HFFc6 (cell line): ENCODE measurements at regions not wholly inside any gene's neighbourhood (a gene's known extent, or its start where the extent isn't known, plus 50 kb on each side); places are given as distances from the start of the nearest gene placed in this dataset.

Experiments used
- DNase-seq: peaks from one replicate; pipeline ENCODE4 v3.0.0-alpha.2; 2018
- H3K27ac Mint-ChIP-seq: 2 replicates; pipeline ENCODE4 v1.8.0; 2020; ENCODE audit warnings: mild to moderate bottlenecking, mixed read lengths
- H3K27me3 Mint-ChIP-seq: 2 replicates; pipeline ENCODE4 v1.8.0; 2021; ENCODE audit warnings: mild to moderate bottlenecking, moderate library complexity, mixed read lengths; ENCODE audit not compliant: insufficient read depth
- H3K36me3 Mint-ChIP-seq: 2 replicates; pipeline ENCODE4 v1.8.0; 2021; ENCODE audit warnings: low read depth, mixed read lengths
- H3K4me1 Mint-ChIP-seq: 2 replicates; pipeline ENCODE4 v1.8.0; 2020; ENCODE audit warnings: low read depth, mixed read lengths
- H3K4me3 Mint-ChIP-seq: 2 replicates; pipeline ENCODE4 v1.8.0; 2020; ENCODE audit warnings: mild to moderate bottlenecking, moderate library complexity, mixed read lengths
- H3K9me3 Mint-ChIP-seq: 2 replicates; pipeline ENCODE4 v1.8.0; 2020; ENCODE audit warnings: mild to moderate bottlenecking, mixed read lengths
- TF ChIP-seq, protein P1 (sequence below): fragments of 200-600 bp; sonication (generic); IDR thresholded peaks from 2 replicates; pipeline ENCODE4 v1.5.0; 2021; ENCODE audit warnings: antibody characterized with exemption, mild to moderate bottlenecking

DNA sequence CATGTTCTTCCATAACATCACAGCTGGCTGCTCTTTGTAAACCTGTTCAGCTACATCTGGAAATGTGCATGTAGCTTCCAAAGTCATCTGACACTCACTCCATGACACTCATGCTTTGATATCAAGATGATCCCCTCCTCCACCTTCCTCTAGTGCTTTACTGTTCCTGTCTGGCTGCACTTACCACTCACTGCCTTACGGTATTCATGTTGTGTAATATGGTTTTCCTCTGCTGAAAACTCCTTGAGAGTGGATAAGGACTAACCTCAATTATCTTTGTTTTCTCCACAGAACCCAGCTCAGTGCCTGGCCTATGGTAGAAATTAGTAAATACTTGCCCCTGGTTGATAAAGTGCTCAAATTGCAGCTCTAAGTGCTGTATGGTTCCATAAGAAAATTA, 483.9 kb downstream of the HTR7 start:
- H3K36me3 Mint-ChIP-seq, result no peaks in the 10 kb centered on the region
- TF ChIP-seq, protein P1, sequence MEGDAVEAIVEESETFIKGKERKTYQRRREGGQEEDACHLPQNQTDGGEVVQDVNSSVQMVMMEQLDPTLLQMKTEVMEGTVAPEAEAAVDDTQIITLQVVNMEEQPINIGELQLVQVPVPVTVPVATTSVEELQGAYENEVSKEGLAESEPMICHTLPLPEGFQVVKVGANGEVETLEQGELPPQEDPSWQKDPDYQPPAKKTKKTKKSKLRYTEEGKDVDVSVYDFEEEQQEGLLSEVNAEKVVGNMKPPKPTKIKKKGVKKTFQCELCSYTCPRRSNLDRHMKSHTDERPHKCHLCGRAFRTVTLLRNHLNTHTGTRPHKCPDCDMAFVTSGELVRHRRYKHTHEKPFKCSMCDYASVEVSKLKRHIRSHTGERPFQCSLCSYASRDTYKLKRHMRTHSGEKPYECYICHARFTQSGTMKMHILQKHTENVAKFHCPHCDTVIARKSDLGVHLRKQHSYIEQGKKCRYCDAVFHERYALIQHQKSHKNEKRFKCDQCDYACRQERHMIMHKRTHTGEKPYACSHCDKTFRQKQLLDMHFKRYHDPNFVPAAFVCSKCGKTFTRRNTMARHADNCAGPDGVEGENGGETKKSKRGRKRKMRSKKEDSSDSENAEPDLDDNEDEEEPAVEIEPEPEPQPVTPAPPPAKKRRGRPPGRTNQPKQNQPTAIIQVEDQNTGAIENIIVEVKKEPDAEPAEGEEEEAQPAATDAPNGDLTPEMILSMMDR, result no peak
- peaks cover 18% of the 10 kb centered on the region for H3K9me3 Mint-ChIP-seq
- no peak overlapping the region for H3K27ac Mint-ChIP-seq
- no peak for DNase-seq
- no peak overlapping the region for H3K4me3 Mint-ChIP-seq
- H3K27me3 Mint-ChIP-seq, result no peaks in the 10 kb centered on the region
- no peaks in the 10 kb centered on the region for H3K4me1 Mint-ChIP-seq

DNA sequence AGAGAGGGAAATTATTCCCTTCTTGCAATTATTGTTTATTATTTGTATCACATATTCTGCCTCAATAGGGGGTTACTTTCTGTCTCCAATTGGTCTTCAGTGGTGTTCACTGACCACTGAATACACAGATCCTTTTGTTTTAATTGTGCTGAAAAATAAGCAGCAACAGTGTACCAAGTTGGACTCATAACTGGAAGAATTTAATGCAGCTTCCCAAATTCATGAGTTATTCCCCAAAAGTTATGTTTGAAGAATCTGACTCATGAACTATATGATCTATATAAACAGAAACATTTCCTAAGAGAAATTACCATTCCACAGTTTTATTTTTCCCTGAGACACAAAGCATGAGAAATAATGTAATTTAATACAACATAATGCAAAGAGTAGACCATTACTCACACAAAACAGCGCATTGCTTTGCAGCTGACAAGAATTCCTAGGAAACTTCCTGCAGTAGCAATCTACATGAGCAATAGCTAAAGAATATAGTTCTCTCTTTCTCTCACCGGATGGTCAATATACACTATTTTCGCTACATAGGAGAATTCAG, 479.2 kb downstream of the HTR7 start:
- TF ChIP-seq, protein P1, result no peak
- Mint-ChIP-seq H3K4me1 (no peaks in the 10 kb centered on the region), H3K36me3 (no peaks in the 10 kb centered on the region), H3K27me3 (no peaks in the 10 kb centered on the region), H3K27ac (no peak overlapping the region), H3K4me3 (no peak overlapping the region), H3K9me3 (peaks cover 5% of the 10 kb centered on the region)
- no peak for DNase-seq

DNA sequence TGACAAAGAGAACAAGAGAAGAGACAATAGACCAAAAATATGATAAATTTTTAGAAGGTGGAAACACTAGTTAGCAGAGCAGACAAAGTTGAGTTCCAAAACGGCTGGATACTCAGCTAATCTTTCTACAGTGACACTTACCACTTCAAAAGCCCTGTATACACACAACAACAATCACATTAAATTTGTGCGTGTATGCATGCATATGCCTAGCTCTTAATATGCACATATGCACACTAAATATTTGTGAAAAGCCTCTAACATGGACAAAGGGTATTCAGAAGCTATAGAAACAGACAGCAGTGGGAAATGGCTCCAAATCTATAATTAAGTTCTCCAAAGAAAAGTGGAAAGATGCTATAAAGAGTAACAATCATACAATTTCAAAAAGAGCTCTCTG, 476.4 kb downstream of the HTR7 start:
- H3K36me3 Mint-ChIP-seq, result no peaks in the 10 kb centered on the region
- H3K27ac Mint-ChIP-seq, result no peak overlapping the region
- peaks cover 5% of the 10 kb centered on the region; the same call in 1 of the 2 replicates for H3K9me3 Mint-ChIP-seq
- H3K4me1 Mint-ChIP-seq, result no peaks in the 10 kb centered on the region
- no peaks in the 10 kb centered on the region for H3K27me3 Mint-ChIP-seq
- H3K4me3 Mint-ChIP-seq, result no peak overlapping the region
- TF ChIP-seq, protein P1, result no peak
- DNase-seq, result no peak

DNA sequence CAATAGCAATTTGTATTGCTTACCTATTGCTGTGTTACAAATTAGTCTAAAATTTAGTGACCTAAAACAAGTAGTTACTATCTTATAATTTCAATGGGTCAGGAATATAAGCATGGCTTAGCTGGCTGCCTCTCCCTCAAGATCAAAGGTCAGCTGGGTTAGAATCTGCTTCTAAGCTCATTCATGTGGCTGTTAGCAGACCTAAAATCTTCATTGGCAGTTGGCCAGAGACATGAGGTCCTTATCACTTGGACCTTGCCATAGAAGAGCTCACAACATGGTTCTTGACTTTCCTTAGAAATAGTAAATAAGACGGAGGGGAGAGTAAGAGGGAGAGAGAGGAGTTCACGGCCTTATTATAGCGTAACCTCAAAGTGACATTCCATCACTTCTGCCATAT, 468.0 kb downstream of the HTR7 start:
- TF ChIP-seq, protein P1, result no peak
- no peaks in the 10 kb centered on the region for H3K4me1 Mint-ChIP-seq

DNA sequence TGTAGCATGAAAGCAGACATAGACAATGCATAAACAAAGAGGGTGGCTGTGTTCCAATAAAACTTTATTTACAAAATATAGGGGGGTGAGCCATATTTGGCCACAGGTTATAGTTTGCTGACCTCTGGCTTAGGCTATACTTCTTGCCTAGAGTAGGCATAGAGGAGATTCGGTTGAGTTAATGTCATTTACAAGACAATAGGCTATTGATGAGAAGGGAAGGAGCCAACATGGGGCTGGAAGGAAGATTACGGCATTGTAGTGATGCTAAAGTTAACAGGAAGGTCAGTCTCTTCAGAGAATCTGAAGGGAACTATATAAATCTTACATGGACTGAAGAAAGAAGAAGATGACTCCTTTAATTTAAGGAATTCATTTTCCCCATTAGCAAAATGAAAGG, 463.5 kb downstream of the HTR7 start:
- TF ChIP-seq, protein P1, result no peak
- no peaks in the 10 kb centered on the region for H3K4me1 Mint-ChIP-seq
- peaks cover 2% of the 10 kb centered on the region; the same call in 1 of the 2 replicates for H3K9me3 Mint-ChIP-seq
- no peak for DNase-seq
- H3K4me3 Mint-ChIP-seq, result no peak overlapping the region
- no peaks in the 10 kb centered on the region for H3K36me3 Mint-ChIP-seq
- no peak overlapping the region for H3K27ac Mint-ChIP-seq
- H3K27me3 Mint-ChIP-seq, result no peaks in the 10 kb centered on the region

More for the DNA sequence above, 468.0 kb downstream of the HTR7 start:
- Mint-ChIP-seq H3K4me3 (no peak overlapping the region), H3K9me3 (peaks cover 4% of the 10 kb centered on the region; the same call in 1 of the 2 replicates), H3K36me3 (no peaks in the 10 kb centered on the region), H3K27ac (no peak overlapping the region), H3K27me3 (no peaks in the 10 kb centered on the region)
- no peak for DNase-seq

DNA sequence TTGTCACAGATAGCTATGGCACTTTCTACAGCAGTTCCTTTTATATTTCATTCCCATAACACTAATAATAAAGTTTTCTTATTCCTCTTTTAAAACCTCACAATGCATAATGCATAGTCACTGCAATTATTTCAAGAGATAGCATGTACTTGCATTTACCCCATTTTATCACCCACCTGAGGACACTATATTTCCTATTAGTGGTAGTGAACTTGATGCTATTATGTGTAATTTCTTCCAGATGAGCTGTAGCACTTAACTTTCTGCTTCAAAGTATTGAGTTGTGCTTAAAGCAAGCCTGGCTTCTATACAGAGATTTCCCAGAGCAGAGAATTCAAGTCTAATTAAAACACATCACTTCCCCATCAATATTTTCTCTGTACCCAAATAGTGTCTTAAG, 461.1 kb downstream of the HTR7 start:
- H3K4me3 Mint-ChIP-seq, result no peak overlapping the region
- H3K27ac Mint-ChIP-seq, result no peak overlapping the region
- H3K27me3 Mint-ChIP-seq, result no peaks in the 10 kb centered on the region
- H3K4me1 Mint-ChIP-seq, result no peaks in the 10 kb centered on the region
- H3K9me3 Mint-ChIP-seq, result no peaks in the 10 kb centered on the region
- no peak for DNase-seq
- TF ChIP-seq, protein P1, result no peak
- no peaks in the 10 kb centered on the region for H3K36me3 Mint-ChIP-seq
